AG10803 (cell line): ENCODE measurements at regions not wholly inside any gene's neighbourhood (a gene's known extent, or its start where the extent isn't known, plus 50 kb on each side); places are given as distances from the start of the nearest gene placed in this dataset.

ENCODE experiments used
- DNase-seq: peaks from one replicate; pipeline ENCODE4 v3.0.0; 2010; ENCODE audit warnings: low read depth
- H3K4me3 ChIP-seq: 2 replicates; pipeline ENCODE4 v1.5.1; 2011; ENCODE audit warnings: mild to moderate bottlenecking, low read length, control low read depth
- TF ChIP-seq, protein P1 (sequence below): conservative IDR thresholded peaks from 2 replicates; pipeline ENCODE4 v1.5.1; 2011; ENCODE audit warnings: mild to moderate bottlenecking, low read length, control low read depth, inconsistent platforms

DNA sequence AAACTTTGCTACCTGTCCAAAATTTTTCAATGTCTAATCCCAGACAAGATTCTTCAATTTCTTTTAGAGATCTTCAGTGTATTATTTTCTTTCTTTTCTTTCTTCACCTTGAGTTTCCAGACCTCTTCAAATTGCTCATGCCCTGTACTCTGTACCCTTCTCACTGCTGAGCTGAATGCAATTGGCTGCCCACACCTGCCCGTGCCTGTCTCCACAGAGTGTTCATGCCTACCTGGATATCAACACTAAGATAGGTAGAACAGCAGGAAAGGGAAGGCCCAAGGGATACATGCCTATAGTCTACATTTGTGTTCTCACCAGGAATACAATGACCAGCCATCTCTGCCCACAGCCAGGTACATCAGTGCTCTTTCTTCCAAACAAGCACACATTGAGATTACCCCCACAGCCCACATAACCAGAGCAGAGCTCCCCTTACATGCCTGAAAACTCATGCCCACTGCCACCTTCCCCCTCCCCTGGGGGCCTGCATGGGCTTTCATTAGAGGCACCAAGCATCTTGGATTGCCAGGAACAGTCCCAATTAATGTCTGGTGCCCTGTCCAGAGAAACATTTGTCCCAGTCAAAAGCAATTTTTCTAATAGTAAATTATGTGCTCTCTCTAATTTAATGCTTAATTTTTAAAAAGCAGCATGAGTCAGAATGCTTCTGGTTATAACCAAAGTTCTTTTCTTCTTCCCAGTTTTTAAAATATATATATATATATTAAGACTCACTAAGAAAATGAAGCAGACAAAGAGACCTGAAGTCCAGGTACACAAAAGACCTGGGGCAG, 134.9 kb upstream of the SLC14A2 start:
- TF ChIP-seq, protein P1, sequence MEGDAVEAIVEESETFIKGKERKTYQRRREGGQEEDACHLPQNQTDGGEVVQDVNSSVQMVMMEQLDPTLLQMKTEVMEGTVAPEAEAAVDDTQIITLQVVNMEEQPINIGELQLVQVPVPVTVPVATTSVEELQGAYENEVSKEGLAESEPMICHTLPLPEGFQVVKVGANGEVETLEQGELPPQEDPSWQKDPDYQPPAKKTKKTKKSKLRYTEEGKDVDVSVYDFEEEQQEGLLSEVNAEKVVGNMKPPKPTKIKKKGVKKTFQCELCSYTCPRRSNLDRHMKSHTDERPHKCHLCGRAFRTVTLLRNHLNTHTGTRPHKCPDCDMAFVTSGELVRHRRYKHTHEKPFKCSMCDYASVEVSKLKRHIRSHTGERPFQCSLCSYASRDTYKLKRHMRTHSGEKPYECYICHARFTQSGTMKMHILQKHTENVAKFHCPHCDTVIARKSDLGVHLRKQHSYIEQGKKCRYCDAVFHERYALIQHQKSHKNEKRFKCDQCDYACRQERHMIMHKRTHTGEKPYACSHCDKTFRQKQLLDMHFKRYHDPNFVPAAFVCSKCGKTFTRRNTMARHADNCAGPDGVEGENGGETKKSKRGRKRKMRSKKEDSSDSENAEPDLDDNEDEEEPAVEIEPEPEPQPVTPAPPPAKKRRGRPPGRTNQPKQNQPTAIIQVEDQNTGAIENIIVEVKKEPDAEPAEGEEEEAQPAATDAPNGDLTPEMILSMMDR = no peak
- no peak overlapping the region for H3K4me3 ChIP-seq
- no peak for DNase-seq

- DNase-seq = no peak
- H3K4me3 ChIP-seq = no peak overlapping the region
- TF ChIP-seq, protein P1 = no peak
Measured at GRCh38 chr18:45481821-45482220, 133.5 kb upstream of the SLC14A2 start.

DNA sequence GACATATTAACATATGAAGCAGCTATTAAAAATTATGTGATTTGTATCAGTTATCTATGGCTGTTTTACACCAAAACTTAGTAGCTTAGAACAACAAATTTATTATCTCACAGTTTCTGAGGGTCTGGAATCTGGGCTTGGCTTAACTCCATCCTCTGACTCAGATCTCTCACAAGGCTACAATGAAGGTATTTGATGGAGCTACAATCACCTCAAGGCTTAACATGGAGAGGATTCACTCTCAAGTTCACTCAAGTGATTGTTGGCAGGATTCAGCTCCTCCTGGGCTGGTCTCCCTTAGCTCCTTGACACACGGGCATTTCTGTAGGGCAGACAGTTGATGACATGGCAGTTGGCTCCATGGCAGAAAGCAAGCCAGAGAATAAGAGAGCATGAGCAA, 133.0 kb upstream of the SLC14A2 start:
- no peak overlapping the region for H3K4me3 ChIP-seq
- TF ChIP-seq, protein P1 = no peak
- no peak for DNase-seq

- TF ChIP-seq, protein P1 = no peak
- no peak overlapping the region for H3K4me3 ChIP-seq
- no peak for DNase-seq
Measured at GRCh38 chr18:45487581-45487980, 127.7 kb upstream of the SLC14A2 start.

GRCh38 chr18:45488645-45489044, 126.6 kb upstream of the SLC14A2 start:
- H3K4me3 ChIP-seq = no peak overlapping the region
- DNase-seq = no peak
- TF ChIP-seq, protein P1 = no peak

DNA sequence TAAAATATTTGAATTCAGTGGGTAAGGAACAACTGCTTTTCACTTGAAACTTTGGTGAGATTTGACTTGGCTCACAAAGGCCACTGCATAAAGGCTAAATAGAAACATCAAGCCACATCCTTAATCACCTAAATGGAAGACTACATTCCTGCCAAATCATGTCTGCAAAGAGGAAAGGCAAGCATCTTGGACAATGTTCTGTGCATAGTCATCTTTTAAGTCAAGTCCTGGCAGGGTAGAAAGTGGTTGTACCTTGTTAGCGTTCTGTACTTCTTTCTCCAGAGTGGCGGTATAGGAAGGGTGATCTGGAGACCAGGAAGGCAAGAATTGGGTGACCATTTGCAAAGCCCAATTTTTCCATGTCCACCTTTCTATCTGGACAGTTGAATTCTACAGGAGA, 121.4 kb upstream of the SLC14A2 start:
- TF ChIP-seq, protein P1 = no peak
- no peak for DNase-seq
- no peak overlapping the region for H3K4me3 ChIP-seq

DNA sequence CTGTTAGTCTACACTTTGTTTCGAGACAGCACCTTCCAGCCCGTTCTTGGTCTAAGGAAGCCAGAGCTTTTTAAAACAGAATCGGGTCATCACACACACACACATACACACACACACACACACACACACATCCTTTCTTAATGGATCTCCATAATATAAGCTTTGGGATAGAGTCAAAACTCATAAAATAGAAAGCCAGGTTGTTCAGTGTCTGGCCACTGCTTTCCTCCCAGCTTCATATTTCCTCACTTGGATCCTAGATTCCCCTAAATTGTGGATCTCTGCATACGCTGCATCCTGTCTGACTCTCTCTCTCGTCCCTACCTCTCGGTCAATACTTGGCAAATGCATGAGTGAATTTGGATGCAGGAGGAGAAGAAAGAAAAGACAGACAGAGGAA, 120.5 kb upstream of the SLC14A2 start:
- DNase-seq = no peak
- TF ChIP-seq, protein P1 = no peak

More for the DNA sequence above, 120.5 kb upstream of the SLC14A2 start:
- H3K4me3 ChIP-seq = no peak overlapping the region
